GM21619 (cell line): ENCODE measurements at regions not wholly inside any gene's neighbourhood (a gene's known extent, or its start where the extent isn't known, plus 50 kb on each side); places are given as distances from the start of the nearest gene placed in this dataset.
"Not testable (repeated sequence)": the region's sequence is repeated elsewhere in the genome, so short reads cannot be mapped to it uniquely, and the experiment has no call there.

Experiments used
- ATAC-seq: cut with Tn5 transposase; IDR thresholded peaks from one replicate; pipeline ENCODE4 v1.9.1; 2021; ENCODE audit not compliant: unreplicated experiment

DNA sequence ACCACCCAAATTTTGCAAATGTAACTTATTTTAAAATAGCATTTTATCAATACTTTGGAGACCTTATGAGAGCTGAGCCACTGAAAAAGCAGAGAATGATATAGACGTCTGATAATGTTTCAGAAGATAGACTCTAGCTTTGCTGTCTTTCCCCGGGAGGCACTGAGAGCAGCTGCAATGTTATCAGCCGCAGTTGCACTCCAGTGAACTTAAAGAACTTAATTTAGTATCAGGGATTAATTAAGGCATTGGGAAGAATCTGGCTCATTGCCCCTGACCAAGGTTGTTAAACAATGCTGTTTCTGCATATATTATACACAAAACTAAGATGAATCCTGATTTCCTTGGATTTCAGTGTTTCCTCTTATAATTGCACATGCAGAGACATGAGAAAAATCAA lies 75.7 kb upstream of the SGCG start:
- no peak for ATAC-seq

DNA sequence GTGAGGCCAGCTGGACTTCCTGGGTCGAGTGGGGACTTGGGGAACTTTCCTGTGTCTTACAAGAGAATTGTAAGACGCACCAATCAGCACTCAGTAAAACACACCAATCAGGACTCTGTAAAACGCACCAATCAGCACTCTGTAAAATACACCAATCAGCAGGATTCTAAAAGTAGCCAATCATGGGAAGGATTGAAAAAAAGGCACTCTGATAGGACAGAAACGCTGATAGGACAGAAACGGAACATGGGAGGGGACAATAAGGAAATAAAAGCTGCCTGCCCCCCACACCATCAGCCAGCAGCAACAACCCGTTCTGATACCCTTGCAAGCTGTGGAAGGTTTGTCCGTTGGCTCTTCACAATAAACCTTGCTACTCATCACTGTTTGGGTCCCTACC lies 73.1 kb upstream of the SGCG start:
- no peak for ATAC-seq

DNA sequence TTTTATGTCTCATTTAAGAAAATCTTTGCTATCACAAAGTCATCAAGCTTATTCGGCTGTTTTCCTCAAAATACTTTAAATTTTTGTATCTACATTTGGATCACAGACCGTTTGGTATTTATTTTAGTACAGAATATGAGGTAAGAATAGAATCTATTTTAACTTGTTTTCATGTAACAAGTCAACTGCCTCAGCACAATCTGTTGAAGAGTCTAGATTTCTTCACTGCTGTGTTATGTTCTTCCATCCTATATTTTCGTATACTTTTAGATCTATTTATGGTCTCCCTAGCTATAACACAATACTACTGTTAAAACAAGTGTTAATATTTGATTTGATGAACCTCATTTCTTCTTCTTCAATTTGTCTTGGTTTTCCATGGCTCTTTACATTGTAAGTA lies 61.6 kb upstream of the SGCG start:
- no peak for ATAC-seq

DNA sequence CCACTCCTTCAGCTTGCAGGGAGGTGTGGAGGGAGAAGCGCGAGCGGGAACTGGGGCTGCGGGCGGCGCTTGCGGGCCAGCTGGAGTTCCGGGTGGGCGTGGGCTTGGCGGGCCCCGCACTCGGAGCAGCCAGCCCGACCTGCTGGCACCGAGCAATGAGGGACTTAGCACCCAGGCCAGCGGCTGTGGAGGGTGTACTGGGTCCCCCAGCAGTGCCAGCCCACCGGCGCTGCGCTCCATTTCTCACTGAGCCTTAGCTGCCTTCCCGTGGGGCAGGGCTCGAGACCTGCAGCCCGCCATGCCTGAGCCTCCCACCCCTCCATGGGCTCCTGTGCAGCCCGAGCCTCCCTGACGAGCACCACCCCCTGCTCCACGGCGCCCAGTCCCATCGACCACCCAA lies 53.2 kb upstream of the SGCG start:
- not testable (repeated sequence) for ATAC-seq

DNA sequence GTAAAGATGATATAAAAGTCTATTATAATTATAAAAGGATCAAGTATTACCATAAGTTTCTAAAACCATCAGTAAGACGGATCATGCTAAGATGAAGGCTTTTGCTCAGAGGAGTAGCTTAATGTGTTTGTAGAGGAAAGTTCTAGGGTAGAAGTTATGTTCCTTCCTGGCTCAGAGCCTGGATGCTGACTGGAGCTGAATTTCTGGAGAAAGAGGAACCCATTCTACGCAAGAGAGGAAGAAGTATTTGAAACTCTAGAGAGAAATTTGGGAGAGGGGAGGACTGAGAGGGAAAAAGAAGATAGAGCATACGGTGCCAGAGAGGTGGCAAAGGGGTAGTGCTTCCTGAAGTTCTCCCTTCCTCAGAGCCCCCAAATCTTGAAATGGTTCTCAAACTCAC lies 51.4 kb upstream of the SGCG start:
- no peak for ATAC-seq
